GM04504 (cell line): ENCODE measurements at regions not wholly inside any gene's neighbourhood (a gene's known extent, or its start where the extent isn't known, plus 50 kb on each side); places are given as distances from the start of the nearest gene placed in this dataset.
A peak's percentile ranks its signal among the peaks of the same experiment; 100 is the strongest.

ENCODE experiments used
- DNase-seq: peaks from one replicate; pipeline ENCODE4 v3.0.0-alpha.2; 2012; ENCODE audit warnings: low read depth

DNA sequence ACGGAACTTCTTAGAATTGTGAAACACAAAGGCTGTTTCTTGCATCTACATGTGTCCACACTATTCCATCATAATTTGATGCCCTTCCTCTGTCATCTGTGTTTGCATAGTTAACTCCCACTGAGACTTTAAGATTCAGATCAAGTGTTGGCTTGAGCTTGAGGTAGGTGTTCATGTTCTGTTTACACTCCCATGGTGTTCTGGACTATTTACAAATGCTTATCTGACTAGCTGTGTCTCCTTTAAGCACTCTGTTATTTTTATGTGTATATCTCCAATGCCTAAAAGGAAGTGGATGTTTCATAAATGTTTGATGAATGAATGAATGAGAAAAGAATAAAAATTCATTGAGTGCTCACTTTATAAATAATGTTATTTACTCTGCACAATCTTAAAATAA, 622.7 kb downstream of the RAB28 start:
- DNase-seq, result no peak

DNA sequence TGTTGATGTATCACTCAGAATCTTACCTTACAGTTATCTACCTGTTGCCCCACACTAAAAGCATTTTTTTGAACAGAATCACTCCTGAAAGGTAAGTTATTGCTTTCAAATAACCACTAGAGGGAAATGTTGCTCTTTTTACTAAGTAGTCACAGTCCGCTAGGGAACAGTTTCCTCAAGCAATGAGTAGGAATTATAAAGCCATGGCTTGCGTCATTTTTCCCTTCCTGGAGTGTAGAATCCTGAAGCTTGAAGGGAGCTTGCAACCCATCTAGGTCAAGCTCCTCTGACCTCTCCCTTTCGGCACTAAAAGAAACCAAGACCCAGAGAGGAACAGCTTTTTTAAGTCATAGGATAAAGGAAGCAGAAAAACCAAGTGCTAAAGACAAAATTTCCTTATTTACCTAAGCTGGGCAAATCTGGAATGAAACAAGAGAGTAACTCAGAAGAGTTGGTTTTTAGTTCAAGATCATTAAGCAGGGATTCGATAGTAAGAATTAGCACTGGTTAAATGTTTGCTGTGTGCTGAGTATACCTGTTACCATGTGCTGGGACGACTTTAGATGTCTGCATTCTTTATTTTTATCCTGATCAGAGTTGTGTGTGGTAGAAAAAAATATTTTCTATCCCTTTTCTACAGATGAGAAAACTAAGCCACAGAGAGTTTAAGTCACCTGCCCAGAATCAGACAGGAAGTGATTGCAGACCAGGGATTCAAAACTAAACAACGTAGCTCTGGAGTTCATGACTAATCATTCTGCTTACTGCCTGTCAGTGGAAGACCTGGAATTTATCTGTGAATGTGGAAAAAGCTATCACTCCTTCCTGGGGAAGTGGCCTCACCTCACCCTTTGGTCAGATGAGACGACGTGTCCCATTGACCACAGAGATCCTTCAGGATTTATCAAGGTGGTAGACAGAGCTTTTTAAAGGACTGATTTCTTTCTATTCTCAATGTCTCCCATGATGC, 631.5 kb downstream of the RAB28 start:
- DNase-seq, result peak; percentile 14

DNA sequence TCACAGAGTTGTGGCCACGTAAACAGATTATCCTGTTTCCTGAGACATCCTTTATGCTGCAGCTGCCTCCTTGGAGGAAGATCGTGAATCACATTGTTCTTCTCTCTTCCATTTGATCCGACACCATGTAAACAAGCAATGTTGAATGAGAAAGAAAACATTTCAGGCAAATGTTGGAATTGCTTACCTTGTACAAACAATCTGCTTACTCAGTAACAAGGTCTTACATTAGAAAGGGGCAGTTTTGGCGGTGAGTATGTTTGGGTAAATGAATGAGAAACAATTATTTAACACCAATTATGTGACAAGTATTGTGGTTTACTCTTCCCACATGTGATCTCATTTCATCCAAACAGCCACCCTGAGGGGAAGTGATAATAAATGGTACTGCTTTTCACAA, 637.8 kb downstream of the RAB28 start:
- DNase-seq, result no peak

GRCh38 chr4:12844141-12844540, 640.0 kb downstream of the RAB28 start:
- DNase-seq, result no peak

GRCh38 chr4:12827966-12828365, 656.2 kb downstream of the RAB28 start:
- DNase-seq, result no peak

DNA sequence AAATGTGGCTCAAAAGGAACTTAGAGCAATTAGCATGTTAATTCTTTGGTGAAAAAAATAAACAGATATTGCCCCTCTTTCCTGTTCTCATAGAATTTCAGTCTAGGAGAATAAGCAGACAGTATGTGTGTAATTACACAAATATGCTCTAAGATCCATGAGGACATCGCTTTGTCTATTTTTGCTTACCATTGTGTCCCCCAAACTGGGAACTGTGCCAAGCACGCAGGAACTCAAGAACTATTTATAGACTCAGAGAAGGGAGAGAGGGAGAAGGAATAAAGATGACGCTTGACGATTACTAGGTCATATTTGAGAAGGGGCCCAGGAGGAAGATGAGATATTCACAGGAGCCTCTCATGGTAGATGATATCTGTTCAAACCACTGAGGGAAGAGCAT, 692.6 kb downstream of the RAB28 start:
- DNase-seq, result no peak

DNA sequence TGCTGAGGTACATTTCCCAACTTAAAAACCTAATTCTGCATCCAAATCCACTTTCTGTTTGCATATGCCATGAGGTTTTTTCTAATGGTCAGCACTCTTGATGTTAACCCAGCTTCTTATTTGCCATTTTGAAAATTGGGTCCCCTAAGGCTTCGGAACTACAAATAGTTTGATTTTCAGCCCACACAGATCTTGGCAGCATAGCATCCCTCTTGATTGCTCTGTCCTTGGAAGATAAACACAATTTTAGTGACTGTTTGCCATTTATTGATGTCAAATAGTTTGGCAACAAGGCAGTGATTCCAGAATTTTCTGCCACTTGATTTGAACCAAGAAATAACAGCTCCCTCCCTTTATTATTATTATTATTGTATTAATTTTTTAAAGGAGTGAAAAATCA, 696.9 kb downstream of the RAB28 start:
- DNase-seq, result no peak

DNA sequence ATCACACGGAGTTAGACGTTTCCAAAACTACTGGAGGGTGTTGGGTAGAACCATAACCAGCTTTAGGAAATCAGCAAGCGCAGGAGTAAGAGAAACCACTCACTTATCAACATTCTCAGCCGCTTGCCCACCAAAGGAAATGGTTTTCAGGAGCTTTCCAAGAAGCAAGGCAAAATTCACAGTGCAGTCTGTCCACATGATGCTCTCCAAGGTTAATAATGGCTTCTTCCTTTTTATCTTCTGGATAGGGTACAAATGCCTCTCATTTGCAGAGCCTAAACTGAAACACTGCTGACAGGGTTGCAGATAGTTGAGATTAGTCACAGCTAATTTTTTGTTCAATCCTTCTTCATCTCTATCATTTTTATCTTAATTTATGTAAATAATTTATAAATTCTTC, 705.4 kb downstream of the RAB28 start:
- DNase-seq, result no peak

DNA sequence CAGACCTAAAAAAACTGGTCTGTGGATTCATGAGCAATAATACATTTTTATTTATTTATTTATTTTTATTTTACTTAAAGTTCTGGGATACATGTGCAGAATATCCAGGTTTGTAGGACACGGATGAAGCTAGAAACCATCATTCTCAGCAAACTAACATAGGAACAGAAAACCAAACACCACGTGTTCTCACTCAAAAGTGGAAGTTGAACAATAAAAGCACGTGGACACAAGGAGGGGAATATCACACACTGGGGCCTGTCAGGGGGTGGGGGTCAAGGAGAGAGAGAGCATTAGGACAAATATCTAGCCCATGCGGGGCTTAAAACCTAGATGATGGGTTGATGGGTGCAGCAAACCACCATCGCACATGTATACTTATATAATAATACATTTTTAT, 705.9 kb downstream of the RAB28 start:
- DNase-seq, result no peak

GRCh38 chr4:12770351-12770750, 713.8 kb downstream of the RAB28 start:
- no peak for DNase-seq

GRCh38 chr4:12761694-12762093, 722.4 kb downstream of the RAB28 start:
- DNase-seq, result no peak

GRCh38 chr4:12747154-12747553, 737.0 kb downstream of the RAB28 start:
- DNase-seq, result no peak

- DNase-seq, result no peak
These were observed 737.9 kb downstream of the RAB28 start for GRCh38 chr4:12746221-12746620.

GRCh38 chr4:12734586-12734985, 749.6 kb downstream of the RAB28 start:
- no peak for DNase-seq

DNA sequence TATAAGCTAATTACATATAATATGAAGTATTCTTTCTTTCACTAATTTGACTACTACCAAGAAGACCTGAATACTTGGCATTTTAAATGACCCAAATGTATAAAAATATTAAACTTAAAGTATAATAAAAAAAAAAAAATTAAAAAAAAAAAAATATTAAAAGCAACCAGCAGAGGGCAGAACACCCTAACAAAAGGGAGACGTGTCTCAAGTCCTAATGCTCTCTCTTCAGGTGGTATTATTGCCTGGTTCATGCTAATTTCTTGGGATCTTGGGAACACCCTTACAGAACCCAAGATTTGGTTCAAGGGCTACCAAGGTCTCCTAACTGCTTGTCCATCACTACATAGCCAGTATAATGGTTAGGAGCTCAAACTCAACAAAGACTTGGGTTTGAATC, 754.8 kb downstream of the RAB28 start:
- peak; percentile 1 for DNase-seq

GRCh38 chr4:12724510-12724909, 759.6 kb downstream of the RAB28 start:
- DNase-seq, result no peak

GRCh38 chr4:12723849-12724447, 760.2 kb downstream of the RAB28 start:
- no peak for DNase-seq

DNA sequence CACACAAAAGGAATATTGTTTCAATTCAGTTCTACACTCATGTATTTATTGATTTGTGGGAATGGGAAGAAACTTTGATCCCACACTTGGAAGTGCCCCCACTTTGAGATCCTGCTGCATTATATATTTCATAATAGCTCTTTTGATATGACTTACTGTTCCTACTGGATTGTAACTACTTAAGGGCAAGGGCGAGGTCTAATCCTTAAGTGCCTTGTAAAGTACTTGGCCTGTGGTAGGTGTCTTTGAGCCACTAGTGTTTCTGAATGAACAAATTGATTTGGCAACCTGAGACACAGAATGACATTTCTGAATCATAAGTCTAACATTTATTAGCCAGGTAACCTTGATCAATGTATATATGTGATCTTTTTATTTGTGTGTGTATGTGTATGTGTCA, 767.2 kb downstream of the RAB28 start:
- no peak for DNase-seq

GRCh38 chr4:12712648-12713339, 771.3 kb downstream of the RAB28 start:
- no peak for DNase-seq

DNA sequence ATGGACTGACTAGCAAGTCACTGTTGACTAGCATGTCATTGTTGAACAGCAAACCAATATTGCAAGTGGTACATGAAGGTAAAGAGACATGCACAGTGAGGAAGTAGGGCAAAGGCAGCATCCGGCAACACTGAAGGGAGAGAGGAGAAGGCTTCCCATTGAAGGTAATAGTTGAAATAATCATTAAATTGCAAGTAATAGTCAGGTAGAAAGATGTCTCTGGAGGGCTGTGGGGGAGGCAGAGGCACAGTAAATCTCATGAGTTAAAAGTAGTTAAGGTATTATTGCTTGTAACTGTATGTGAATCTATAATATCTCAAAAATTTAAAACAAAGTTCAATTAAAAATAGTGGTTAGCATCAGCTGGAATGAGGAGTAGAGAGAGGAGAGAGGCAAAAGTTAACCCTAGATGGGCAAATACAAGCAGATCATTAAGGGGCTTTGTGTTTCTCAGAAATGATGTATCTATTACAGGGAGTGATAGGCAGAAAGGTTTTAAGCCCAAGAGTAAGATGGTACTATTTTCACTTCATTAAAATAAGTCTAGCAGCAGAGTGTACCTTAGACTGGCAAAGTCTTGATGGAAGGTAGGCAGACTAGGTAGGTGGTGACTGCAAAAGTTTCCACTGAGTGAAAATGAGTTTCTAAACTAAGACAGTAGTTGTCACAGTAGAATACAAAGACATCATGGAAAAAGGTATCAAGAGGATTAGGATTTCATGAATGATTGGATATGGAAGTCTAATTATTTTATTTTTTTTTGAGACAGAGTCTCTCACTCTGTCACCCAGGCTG, 776.6 kb downstream of the RAB28 start:
- DNase-seq, result no peak

DNA sequence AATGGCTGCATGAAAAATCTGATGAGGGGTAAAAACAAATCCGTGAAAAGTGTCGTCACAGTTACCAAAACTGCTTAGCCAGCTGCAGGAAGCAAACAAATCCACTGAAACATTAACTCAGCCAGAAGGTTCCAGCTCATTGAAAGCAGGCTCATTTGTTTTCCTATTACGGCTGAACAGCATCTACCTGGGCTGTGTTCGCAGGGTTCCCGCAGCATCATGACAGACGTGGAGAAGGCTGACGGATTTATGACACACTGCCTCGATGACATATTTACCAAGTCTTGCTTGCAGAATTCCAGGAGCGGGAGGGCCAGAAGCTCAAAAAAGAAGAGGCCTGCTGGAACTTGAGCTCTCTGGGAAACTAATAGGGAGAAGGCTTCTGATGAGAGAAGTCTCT, 781.1 kb downstream of the RAB28 start:
- DNase-seq, result no peak

- DNase-seq, result no peak
These were observed 782.8 kb downstream of the RAB28 start for GRCh38 chr4:12701384-12701783.
